ENCODE measurements at regions not wholly inside any gene's neighbourhood (a gene's known extent, or its start where the extent isn't known, plus 50 kb on each side); places are given as distances from the start of the nearest gene placed in this dataset.

GRCh38 chr16:47815655-47816054, 340.1 kb downstream of the ABCC12 start:
- no peak for TF ChIP-seq YY1 (IDR thresholded peaks at IDR 0.05; ENCODE audit: insufficient read depth, insufficient read length)
- no peak for TF ChIP-seq ZNF274 (IDR thresholded peaks at IDR 0.05; ENCODE audit: low read depth, low read length)

Measured in NT2/D1 (cell line).